GM12891 (cell line): ENCODE measurements at regions not wholly inside any gene's neighbourhood (a gene's known extent, or its start where the extent isn't known, plus 50 kb on each side); places are given as distances from the start of the nearest gene placed in this dataset.

ENCODE experiments used
- POLR2A ChIP-seq: IDR thresholded peaks from 2 replicates; pipeline ENCODE4 v1.6.1; 2011; ENCODE audit warnings: low read depth, low read length, control low read depth
- POLR2AphosphoS5 ChIP-seq: IDR thresholded peaks from 2 replicates; pipeline ENCODE4 v1.6.1; 2011; ENCODE audit warnings: low read depth, low read length, control low read depth
- POU2F2 ChIP-seq: IDR thresholded peaks from 2 replicates; pipeline ENCODE4 v1.6.1; 2011; ENCODE audit warnings: low read depth, mild to moderate bottlenecking, control low read depth, low read length, moderate library complexity
- TAF1 ChIP-seq: IDR thresholded peaks from 2 replicates; pipeline ENCODE4 v1.6.1; 2011; ENCODE audit warnings: low read depth, low read length, control low read depth

- TF ChIP-seq POLR2AphosphoS5 (no peak), POLR2A (no peak), TAF1 (no peak), POU2F2 (no peak)
Observed at GRCh38 chr4:155076256-155076785, 132.1 kb upstream of the NPY2R start.
